GM23338 (cell line): ENCODE measurements at regions not wholly inside any gene's neighbourhood (a gene's known extent, or its start where the extent isn't known, plus 50 kb on each side); places are given as distances from the start of the nearest gene placed in this dataset.

ENCODE experiments used
- ATAC-seq: fragments of 200-7000 bp; cut with Tn5 transposase; 3 replicates; pipeline ENCODE4 v1.9.1; 2020
- DNase-seq: peaks from one replicate; pipeline ENCODE4 v3.0.0-alpha.2; 2015; ENCODE audit warnings: low spot score
- H2AFZ ChIP-seq: fragments of 200-600 bp; sonication (generic); 2 replicates; pipeline ENCODE4 v1.8.0; 2016; ENCODE audit warnings: antibody characterized with exemption, mild to moderate bottlenecking, moderate library complexity
- H3F3A ChIP-seq: fragments of 200-600 bp; sonication (generic); replicated peaks from 2 replicates; pipeline ENCODE4 v1.8.0; 2017; ENCODE audit warnings: antibody characterized with exemption, mixed run types, low read depth
- H3K27ac ChIP-seq: fragments of 200-600 bp; sonication (generic); 2 replicates; pipeline ENCODE4 v1.6.1; 2016; ENCODE audit warnings: low read depth
- H3K27me3 ChIP-seq: fragments of 200-600 bp; sonication (generic); 2 replicates; pipeline ENCODE4 v1.8.0; 2016; ENCODE audit warnings: mild to moderate bottlenecking, mixed run types, moderate library complexity; ENCODE audit not compliant: insufficient read depth
- H3K36me3 ChIP-seq: fragments of 200-600 bp; sonication (generic); 2 replicates; pipeline ENCODE4 v1.8.0; 2016; ENCODE audit warnings: mild to moderate bottlenecking; ENCODE audit not compliant: insufficient read depth
- H3K4me1 ChIP-seq: fragments of 200-600 bp; sonication (generic); 2 replicates; pipeline ENCODE4 v1.8.0; 2016; ENCODE audit warnings: mild to moderate bottlenecking, moderate library complexity; ENCODE audit not compliant: insufficient read depth
- H3K4me2 ChIP-seq: fragments of 200-600 bp; sonication (generic); 2 replicates; pipeline ENCODE4 v1.7.1; 2017; ENCODE audit warnings: mixed run types
- H3K4me3 ChIP-seq: fragments of 200-600 bp; sonication (generic); 2 replicates; pipeline ENCODE4 v1.6.1; 2016; ENCODE audit warnings: mixed run types
- H3K79me2 ChIP-seq: fragments of 200-600 bp; sonication (generic); replicated peaks from 2 replicates; pipeline ENCODE4 v1.8.0; 2017; ENCODE audit warnings: mild to moderate bottlenecking; ENCODE audit not compliant: insufficient read depth
- H3K9me2 ChIP-seq: fragments of 200-600 bp; sonication (generic); 2 replicates; pipeline ENCODE4 v1.8.0; 2017; ENCODE audit not compliant: insufficient read depth
- H4K20me1 ChIP-seq: fragments of 200-600 bp; sonication (generic); replicated peaks from 2 replicates; pipeline ENCODE4 v1.8.0; 2017; ENCODE audit warnings: mild to moderate bottlenecking; ENCODE audit not compliant: insufficient read depth
- H3K27ac Mint-ChIP-seq: 2 replicates; pipeline ENCODE4 v1.8.0; 2020; ENCODE audit warnings: inconsistent platforms, mild to moderate bottlenecking, moderate library complexity, mixed read lengths
- H3K27me3 Mint-ChIP-seq: 3 replicates; pipeline ENCODE4 v1.8.0; 2022; ENCODE audit warnings: low read depth, mild to moderate bottlenecking, moderate library complexity, mixed read lengths, inconsistent platforms; ENCODE audit not compliant: insufficient read depth, poor library complexity
- H3K36me3 Mint-ChIP-seq: 3 replicates; pipeline ENCODE4 v1.8.0; 2021; ENCODE audit warnings: low read depth, mild to moderate bottlenecking, inconsistent platforms, moderate library complexity, mixed read lengths
- H3K4me1 Mint-ChIP-seq: 3 replicates; pipeline ENCODE4 v1.8.0; 2020; ENCODE audit warnings: mild to moderate bottlenecking, inconsistent platforms, mixed read lengths
- H3K4me3 Mint-ChIP-seq: 3 replicates; pipeline ENCODE4 v1.8.0; 2021; ENCODE audit warnings: moderate library complexity, mild to moderate bottlenecking, inconsistent platforms, mixed read lengths
- H3K9me3 Mint-ChIP-seq: 3 replicates; pipeline ENCODE4 v1.8.0; 2020; ENCODE audit warnings: moderate library complexity, mild to moderate bottlenecking, inconsistent platforms, mixed read lengths
- CREB1 ChIP-seq: fragments of 250-450 bp; sonication (Bioruptor Pico); IDR thresholded peaks from 2 replicates; pipeline ENCODE4 v1.5.0; 2020; ENCODE audit warnings: low read depth, mild to moderate bottlenecking, moderate library complexity
- CTCF ChIP-seq, 2 experiments: fragments of 200-600 bp in 1 of 2; sonication (generic) in 1 of 2; conservative IDR thresholded peaks; 2 replicates each; pipeline versions ENCODE4 v1.5.1 to v1.6.1; 2016 to 2017; ENCODE audit warnings: antibody characterized with exemption in 2 of 2, low read depth in 2 of 2, mild to moderate bottlenecking in 2 of 2, moderate library complexity in 1 of 2
- ETS1 ChIP-seq: IDR thresholded peaks from 2 replicates; pipeline ENCODE4 v1.6.1; 2016; ENCODE audit warnings: antibody characterized with exemption
- EZH2 ChIP-seq: fragments of 200-600 bp; sonication (generic); IDR thresholded peaks from one replicate; pipeline ENCODE4 v1.8.0; 2017; ENCODE audit warnings: antibody characterized with exemption, mild to moderate bottlenecking, low read depth; ENCODE audit not compliant: unreplicated experiment
- EZH2phosphoT487 ChIP-seq: fragments of 200-600 bp; sonication (generic); IDR thresholded peaks from one replicate; pipeline ENCODE4 v1.8.1; 2018; ENCODE audit warnings: antibody characterized with exemption; ENCODE audit not compliant: unreplicated experiment
- JUNB ChIP-seq: IDR thresholded peaks from one replicate; pipeline ENCODE4 v1.6.1; 2016; ENCODE audit warnings: antibody characterized with exemption; ENCODE audit not compliant: unreplicated experiment
- NANOG ChIP-seq: IDR thresholded peaks from 2 replicates; pipeline ENCODE4 v1.6.1; 2016; ENCODE audit warnings: antibody characterized with exemption, borderline replicate concordance
- POLR2AphosphoS5 ChIP-seq: IDR thresholded peaks from 2 replicates; pipeline ENCODE4 v1.6.1; 2016; ENCODE audit warnings: antibody characterized with exemption, low read depth
- REST ChIP-seq: IDR thresholded peaks from one replicate; pipeline ENCODE4 v1.6.1; 2018; ENCODE audit warnings: antibody characterized with exemption; ENCODE audit not compliant: unreplicated experiment
- STAT1 ChIP-seq: IDR thresholded peaks from one replicate; pipeline ENCODE4 v1.6.1; 2016; ENCODE audit warnings: antibody characterized with exemption; ENCODE audit not compliant: unreplicated experiment
- ZNF114 ChIP-seq: fragments of 250-450 bp; sonication (Bioruptor Pico); IDR thresholded peaks from 2 replicates; pipeline ENCODE4 v1.5.0; 2020; ENCODE audit warnings: mild to moderate bottlenecking, moderate library complexity
- ZNF331 ChIP-seq: fragments of 250-450 bp; sonication (Bioruptor Pico); IDR thresholded peaks from 2 replicates; pipeline ENCODE4 v1.5.0; 2020; ENCODE audit warnings: low read depth, mild to moderate bottlenecking, moderate library complexity

- H3K27me3 Mint-ChIP-seq, result peaks cover 3% of the 10 kb centered on the region
- Histone ChIP-seq H2AFZ (no peak overlapping the region), H3K27me3 (no peaks in the 10 kb centered on the region), H3K27ac (no peak overlapping the region), H4K20me1 (no peaks in the 10 kb centered on the region), H3K79me2 (no peaks in the 10 kb centered on the region), H3K4me1 (no peaks in the 10 kb centered on the region), H3F3A (no peaks in the 10 kb centered on the region), H3K36me3 (no peaks in the 10 kb centered on the region), H3K4me2 (no peak overlapping the region), H3K4me3 (no peak overlapping the region), H3K9me2 (no peaks in the 10 kb centered on the region)
- no peak for TF ChIP-seq JUNB
- peak; percentile 23 to 48; a peak in 3 of 4 replicates for TF ChIP-seq CTCF (conservative IDR thresholded peaks at IDR 0.05; ENCODE audit: low read depth in 2 of 2)
- ATAC-seq (peak; percentile 43; the same call in 2 of the 3 replicates), DNase-seq (peak; percentile 60)
- no peak overlapping the region for H3K4me3 Mint-ChIP-seq
- no peaks in the 10 kb centered on the region for H3K9me3 Mint-ChIP-seq
- 0 out of 3 replicates have a peak, but pooled peaks cover 3% of the 10 kb centered on the region for H3K4me1 Mint-ChIP-seq
- H3K36me3 Mint-ChIP-seq, result no peaks in the 10 kb centered on the region
- no peak overlapping the region for H3K27ac Mint-ChIP-seq
Measured at GRCh38 chr1:68372487-68372886, 77.3 kb downstream of the RPE65 start.

- Histone ChIP-seq H3F3A (no peaks in the 10 kb centered on the region), H3K36me3 (no peaks in the 10 kb centered on the region), H3K27ac (no peak overlapping the region), H3K4me2 (no peak overlapping the region), H3K27me3 (no peaks in the 10 kb centered on the region), H4K20me1 (no peaks in the 10 kb centered on the region), H3K4me1 (0 out of 2 replicates have a peak, but pooled peaks cover 11% of the 10 kb centered on the region), H3K79me2 (no peaks in the 10 kb centered on the region), H2AFZ (no peak overlapping the region), H3K9me2 (no peaks in the 10 kb centered on the region; the same call in 1 of the 2 replicates), H3K4me3 (no peak overlapping the region)
- no peaks in the 10 kb centered on the region for H3K9me3 Mint-ChIP-seq
- no peaks in the 10 kb centered on the region for H3K36me3 Mint-ChIP-seq
- DNase-seq (no peak), ATAC-seq (no peak)
- no peak overlapping the region for H3K4me3 Mint-ChIP-seq
- H3K4me1 Mint-ChIP-seq, result peaks cover 10% of the 10 kb centered on the region
- peaks cover 4% of the 10 kb centered on the region for H3K27me3 Mint-ChIP-seq
- H3K27ac Mint-ChIP-seq, result no peak overlapping the region
- no peak for TF ChIP-seq CREB1 (CRISPR knock-in tag)
- no peak for TF ChIP-seq CTCF (conservative IDR thresholded peaks at IDR 0.05; ENCODE audit: low read depth in 2 of 2)
- TF ChIP-seq EZH2, result no peak
- no peak for TF ChIP-seq EZH2phosphoT487
- TF ChIP-seq POLR2AphosphoS5, result no peak
- no peak for TF ChIP-seq REST
- no peak for TF ChIP-seq ZNF331 (CRISPR knock-in tag)
- no peak for TF ChIP-seq NANOG
- no peak for TF ChIP-seq STAT1
- no peak for TF ChIP-seq ZNF114
- TF ChIP-seq JUNB, result no peak
- no peak for TF ChIP-seq ETS1
Measured at GRCh38 chr1:68370101-68370915, 79.4 kb downstream of the RPE65 start.
